CD8-positive, alpha-beta memory T cell (primary cell): ENCODE measurements at regions not wholly inside any gene's neighbourhood (a gene's known extent, or its start where the extent isn't known, plus 50 kb on each side); places are given as distances from the start of the nearest gene placed in this dataset.

Experiments
- CTCF ChIA-PET: fragments of 350-600 bp; sonication (Branson Sonifier 250); formaldehyde crosslinking; loops from one replicate; lab custom pipeline; 2021; ENCODE audit warnings: antibody characterized with exemption; lab: Charles Lee
- POLR2A ChIA-PET: fragments of 350-600 bp; sonication (Branson Sonifier 250); formaldehyde crosslinking; loops from one replicate; lab custom pipeline; 2021; ENCODE audit warnings: antibody characterized with exemption; lab: Charles Lee
- DNase-seq, 5 donors: peaks; one replicate each; pipeline versions ENCODE4 v3.0.0 to v3.0.0-alpha.2; 2020 to 2022; ENCODE audit warnings: mixed read lengths in 1 of 5
- H3K27ac ChIP-seq: one replicate; pipeline ENCODE4 v1.7.0; 2013; ENCODE audit warnings: low read depth, mild to moderate bottlenecking, low read length, moderate library complexity
- H3K27me3 ChIP-seq: 2 replicates; pipeline ENCODE4 v1.7.0; 2013; ENCODE audit warnings: low read length, mild to moderate bottlenecking; ENCODE audit not compliant: insufficient read depth, poor library complexity, severe bottlenecking
- H3K36me3 ChIP-seq: 2 replicates; pipeline ENCODE4 v1.7.0; 2013; ENCODE audit warnings: mild to moderate bottlenecking, low read length, moderate library complexity; ENCODE audit not compliant: insufficient read depth
- H3K4me1 ChIP-seq: 2 replicates; pipeline ENCODE4 v1.7.0; 2013; ENCODE audit warnings: mild to moderate bottlenecking, low read length, moderate library complexity; ENCODE audit not compliant: insufficient read depth
- H3K4me3 ChIP-seq: 2 replicates; pipeline ENCODE4 v1.7.0; 2013; ENCODE audit warnings: mild to moderate bottlenecking, low read length
- H3K9me3 ChIP-seq: 2 replicates; pipeline ENCODE4 v1.7.0; 2013; ENCODE audit warnings: mild to moderate bottlenecking, low read length
- H3K27ac Mint-ChIP-seq, 8 donors: one replicate each; pipeline ENCODE4 v1.8.0; 2020 to 2021; ENCODE audit warnings: mixed read lengths in 8 of 8, mild to moderate bottlenecking in 6 of 8, inconsistent platforms in 3 of 8, moderate library complexity in 3 of 8
- H3K27me3 Mint-ChIP-seq, 2 donors: one replicate each; pipeline ENCODE4 v1.8.0; 2020 to 2021; ENCODE audit warnings: mixed read lengths in 2 of 2, mild to moderate bottlenecking in 1 of 2, moderate library complexity in 1 of 2
- H3K36me3 Mint-ChIP-seq, 3 donors: one replicate each; pipeline ENCODE4 v1.8.0; 2020 to 2021; ENCODE audit warnings: mixed read lengths in 3 of 3, inconsistent platforms in 1 of 3, mild to moderate bottlenecking in 1 of 3
- H3K4me1 Mint-ChIP-seq, 3 donors: one replicate each; pipeline ENCODE4 v1.8.0; 2020 to 2021; ENCODE audit warnings: mixed read lengths in 3 of 3, inconsistent platforms in 1 of 3, mild to moderate bottlenecking in 1 of 3
- H3K4me3 Mint-ChIP-seq, 7 donors: one replicate each; pipeline ENCODE4 v1.8.0; 2020 to 2021; ENCODE audit warnings: mixed read lengths in 7 of 7, mild to moderate bottlenecking in 6 of 7, moderate library complexity in 4 of 7, inconsistent platforms in 2 of 7
- H3K9me3 Mint-ChIP-seq, 5 donors: one replicate each; pipeline ENCODE4 v1.8.0; 2020 to 2022; ENCODE audit warnings: mixed read lengths in 5 of 5, mild to moderate bottlenecking in 3 of 5, moderate library complexity in 2 of 5, inconsistent platforms in 1 of 5

- Histone ChIP-seq H3K9me3 (no peaks in the 10 kb centered on the region), H3K4me1 (no peaks in the 10 kb centered on the region), H3K36me3 (no peaks in the 10 kb centered on the region), H3K27me3 (no peaks in the 10 kb centered on the region), H3K27ac (no peak overlapping the region), H3K4me3 (no peak overlapping the region)
- Mint-ChIP-seq H3K27ac (no peak overlapping the region), H3K27me3 (peaks cover 1 to 8% of the 10 kb centered on the region in 2 donors), H3K9me3 (no peaks in the 10 kb centered on the region), H3K4me3 (no peak overlapping the region), H3K4me1 (no peaks in the 10 kb centered on the region), H3K36me3 (no peaks in the 10 kb centered on the region)
- CTCF ChIA-PET, result interaction anchor here (1.3 kb wide), 1 partner anchor 213 kb away, joined by 3 read pairs; no protein-coding TSS in a partner anchor
- POLR2A ChIA-PET, result no interaction called here
- no peak for DNase-seq
Observed at GRCh38 chr22:23387827-23388516, 192.1 kb downstream of the IGLL1 start.

GRCh38 chr22:23386822-23387580, 193.1 kb downstream of the IGLL1 start:
- no peak overlapping the region for H3K4me3 Mint-ChIP-seq
- H3K27me3 Mint-ChIP-seq, result peaks cover 1 to 8% of the 10 kb centered on the region in 2 donors
- Histone ChIP-seq H3K4me1 (no peaks in the 10 kb centered on the region), H3K4me3 (no peak overlapping the region), H3K36me3 (no peaks in the 10 kb centered on the region), H3K9me3 (no peaks in the 10 kb centered on the region), H3K27me3 (no peaks in the 10 kb centered on the region), H3K27ac (no peak overlapping the region)
- H3K36me3 Mint-ChIP-seq, result no peaks in the 10 kb centered on the region
- no peaks in the 10 kb centered on the region for H3K4me1 Mint-ChIP-seq
- ChIA-PET POLR2A (no interaction called here), CTCF (interaction anchor here (1.3 to 1.8 kb wide), 2 partner anchors 213 kb away, joined by 3 to 5 read pairs; no protein-coding TSS in a partner anchor)
- no peaks in the 10 kb centered on the region for H3K9me3 Mint-ChIP-seq
- H3K27ac Mint-ChIP-seq, result no peak overlapping the region
- no peak for DNase-seq

GRCh38 chr22:23385678-23386631, 194.1 kb downstream of the IGLL1 start:
- peak; percentile 60 to 81 (median 69) for DNase-seq
- H3K27me3 ChIP-seq, result no peaks in the 10 kb centered on the region
- Mint-ChIP-seq H3K36me3 (no peaks in the 10 kb centered on the region), H3K4me1 (no peaks in the 10 kb centered on the region), H3K9me3 (no peaks in the 10 kb centered on the region), H3K27ac (peak overlapping the region in 1 of 8 donors; percentile 51), H3K4me3 (no peak overlapping the region), H3K27me3 (peaks cover 1 to 8% of the 10 kb centered on the region in 2 donors)
- ChIA-PET POLR2A (no interaction called here), CTCF (interaction anchor here (1.0 to 1.8 kb wide), 15 partner anchors 9 to 905 kb away, joined by 3 to 32 read pairs (median 3); no protein-coding TSS in a partner anchor)
- H3K27ac ChIP-seq, result no peak overlapping the region
- H3K36me3 ChIP-seq, result no peaks in the 10 kb centered on the region
- no peaks in the 10 kb centered on the region for H3K9me3 ChIP-seq
- H3K4me3 ChIP-seq, result no peak overlapping the region
- H3K4me1 ChIP-seq, result no peaks in the 10 kb centered on the region

GRCh38 chr22:23384923-23385677, 195.0 kb downstream of the IGLL1 start:
- CTCF ChIA-PET, result interaction anchor here (1.0 to 1.8 kb wide), 15 partner anchors 9 to 904 kb away, joined by 3 to 32 read pairs (median 3); no protein-coding TSS in a partner anchor
- POLR2A ChIA-PET, result no interaction called here

GRCh38 chr22:23384431-23384830, 195.7 kb downstream of the IGLL1 start:
- no peak overlapping the region for H3K4me3 Mint-ChIP-seq
- H3K9me3 Mint-ChIP-seq, result no peaks in the 10 kb centered on the region
- no peaks in the 10 kb centered on the region for H3K4me1 Mint-ChIP-seq
- ChIA-PET POLR2A (no interaction called here), CTCF (no interaction called here)
- H3K4me1 ChIP-seq, result no peaks in the 10 kb centered on the region
- H3K27ac ChIP-seq, result no peak overlapping the region
- no peak overlapping the region for H3K27ac Mint-ChIP-seq
- no peaks in the 10 kb centered on the region for H3K27me3 ChIP-seq
- H3K36me3 ChIP-seq, result no peaks in the 10 kb centered on the region
- H3K4me3 ChIP-seq, result no peak overlapping the region
- H3K36me3 Mint-ChIP-seq, result no peaks in the 10 kb centered on the region
- H3K27me3 Mint-ChIP-seq, result peaks cover 1 to 8% of the 10 kb centered on the region in 2 donors
- H3K9me3 ChIP-seq, result no peaks in the 10 kb centered on the region
- DNase-seq, result no peak

More at GRCh38 chr22:23384923-23385677, 195.0 kb downstream of the IGLL1 start:
- Histone ChIP-seq H3K27me3 (no peaks in the 10 kb centered on the region), H3K27ac (no peak overlapping the region), H3K9me3 (no peaks in the 10 kb centered on the region), H3K36me3 (no peaks in the 10 kb centered on the region), H3K4me1 (no peaks in the 10 kb centered on the region), H3K4me3 (no peak overlapping the region)
- Mint-ChIP-seq H3K27ac (no peak overlapping the region), H3K4me1 (no peaks in the 10 kb centered on the region), H3K27me3 (peaks cover 1 to 8% of the 10 kb centered on the region in 2 donors), H3K4me3 (no peak overlapping the region), H3K36me3 (no peaks in the 10 kb centered on the region), H3K9me3 (no peaks in the 10 kb centered on the region)
- no peak for DNase-seq

GRCh38 chr22:23383491-23384361, 196.4 kb downstream of the IGLL1 start:
- Histone ChIP-seq H3K27me3 (no peaks in the 10 kb centered on the region), H3K4me1 (no peaks in the 10 kb centered on the region), H3K4me3 (no peak overlapping the region), H3K36me3 (no peaks in the 10 kb centered on the region), H3K27ac (no peak overlapping the region), H3K9me3 (no peaks in the 10 kb centered on the region)
- no peaks in the 10 kb centered on the region for H3K4me1 Mint-ChIP-seq
- H3K4me3 Mint-ChIP-seq, result no peak overlapping the region
- POLR2A ChIA-PET, result no interaction called here
- CTCF ChIA-PET, result interaction anchor here (1.2 kb wide), 1 partner anchor 17 kb away, joined by 3 read pairs; no protein-coding TSS in a partner anchor
- no peaks in the 10 kb centered on the region for H3K36me3 Mint-ChIP-seq
- H3K27ac Mint-ChIP-seq, result no peak overlapping the region
- H3K27me3 Mint-ChIP-seq, result peaks cover 1 to 8% of the 10 kb centered on the region in 2 donors
- no peaks in the 10 kb centered on the region for H3K9me3 Mint-ChIP-seq
- no peak for DNase-seq
